ENCODE measurements at regions not wholly inside any gene's neighbourhood (a gene's known extent, or its start where the extent isn't known, plus 50 kb on each side); places are given as distances from the start of the nearest gene placed in this dataset.

GRCh38 chr10:128623776-128624175 lies 497.6 kb upstream of the MKI67 start (continued):
- no peak for TF ChIP-seq CTCF (IDR thresholded peaks at IDR 0.05; ENCODE audit: low read depth, low read length, missing input control)
- no peak for TF ChIP-seq ZBTB33 (IDR thresholded peaks at IDR 0.05)

GRCh38 chr10:128624656-128625530 lies 498.7 kb upstream of the MKI67 start:
- H3K27me3 ChIP-seq (ENCODE audit: control insufficient read depth in 4 of 4, insufficient read depth in 4 of 4, low read length in 3 of 4) = peaks cover 0 to 2% (median 0%) of the 10 kb centered on the region in 4 donors
- no peak overlapping the region for H3K9ac ChIP-seq (ENCODE audit: low read depth in 1 of 2, low read length in 2 of 2)
- H3K27ac ChIP-seq (ENCODE audit: low read depth in 1 of 2, low read length in 2 of 2) = no peak overlapping the region
- H3K4me3 ChIP-seq (ENCODE audit: low read depth in 1 of 3, low read length in 3 of 3) = no peak overlapping the region
- DNase-seq (ENCODE audit: low spot score) = no peak
- H3K36me3 ChIP-seq (ENCODE audit: control insufficient read depth in 4 of 4, insufficient read depth in 3 of 4, low read depth in 1 of 4, low read length in 3 of 4) = no peaks in the 10 kb centered on the region
- WGBS = 90% methylated on average over 18 of the region's 18 CpGs
- H3K4me1 ChIP-seq (ENCODE audit: control insufficient read depth in 4 of 4, insufficient read depth in 4 of 4, low read length in 3 of 4) = no peaks in the 10 kb centered on the region
- no peak for TF ChIP-seq CTCF (IDR thresholded peaks at IDR 0.05; ENCODE audit: low read depth, low read length, missing input control)
- TF ChIP-seq HNF4G (IDR thresholded peaks at IDR 0.05) = no peak
- no peak for TF ChIP-seq MAX (IDR thresholded peaks at IDR 0.05)
- TF ChIP-seq FOXA1 (IDR thresholded peaks at IDR 0.05) = no peak
- TF ChIP-seq ZBTB33 (IDR thresholded peaks at IDR 0.05) = no peak
- no peak for TF ChIP-seq EGR1 (IDR thresholded peaks at IDR 0.05; ENCODE audit: low read depth in 2 of 2)
- no peak for TF ChIP-seq SP1 (IDR thresholded peaks at IDR 0.05)
- TF ChIP-seq YY1 (IDR thresholded peaks at IDR 0.05) = no peak
- no peak for TF ChIP-seq GABPA (IDR thresholded peaks at IDR 0.05 in 1 of 2, conservative IDR thresholded peaks at IDR 0.05 in 1 of 2)
- no peak for TF ChIP-seq JUND (IDR thresholded peaks at IDR 0.05)
- no peak for TF ChIP-seq NR2F2 (IDR thresholded peaks at IDR 0.05)
- TF ChIP-seq TAF1 (conservative IDR thresholded peaks at IDR 0.05) = no peak
- no peak for TF ChIP-seq REST (IDR thresholded peaks at IDR 0.05)
- TF ChIP-seq FOXA2 (IDR thresholded peaks at IDR 0.05) = no peak
- TF ChIP-seq HNF4A (conservative IDR thresholded peaks at IDR 0.05) = no peak
- no peak for TF ChIP-seq RAD21 (IDR thresholded peaks at IDR 0.05)
- TF ChIP-seq RXRA (IDR thresholded peaks at IDR 0.05) = no peak
- TF ChIP-seq ATF3 (IDR thresholded peaks at IDR 0.05) = no peak
- no peaks in the 10 kb centered on the region for H3K9me3 ChIP-seq (ENCODE audit: control insufficient read depth in 4 of 4, low read length in 3 of 4)

Data from liver (tissue), 8 donors.